Mucosa of descending colon (tissue), 3 donors: ENCODE measurements at regions not wholly inside any gene's neighbourhood (a gene's known extent, or its start where the extent isn't known, plus 50 kb on each side); places are given as distances from the start of the nearest gene placed in this dataset.

Experiments
- ATAC-seq: fragments of 200-7000 bp; cut with Tn5 transposase; one replicate; pipeline ENCODE4 v1.9.1; 2020; ENCODE audit warnings: mild to moderate bottlenecking, moderate library complexity
- DNase-seq, 3 donors: peaks; one replicate each; pipeline ENCODE4 v3.0.0-alpha.2; 2020
- H3K36me3 ChIP-seq: fragments of 200-600 bp; one replicate; pipeline ENCODE4 v1.8.0; 2021; ENCODE audit warnings: low read depth, mild to moderate bottlenecking
- H3K4me1 ChIP-seq: fragments of 200-600 bp; one replicate; pipeline ENCODE4 v1.8.0; 2021; ENCODE audit warnings: low read depth, mild to moderate bottlenecking
- H3K4me3 ChIP-seq: fragments of 200-600 bp; one replicate; pipeline ENCODE4 v1.8.0; 2021; ENCODE audit warnings: mild to moderate bottlenecking
- H3K9me3 ChIP-seq: fragments of 200-600 bp; one replicate; pipeline ENCODE4 v1.8.0; 2021; ENCODE audit warnings: mild to moderate bottlenecking
- CTCF ChIP-seq: fragments of 200-600 bp; IDR thresholded peaks from one replicate; pipeline ENCODE4 v1.8.0; 2022; ENCODE audit warnings: antibody characterized with exemption, mild to moderate bottlenecking
- intact Hi-C, 2 donors: fragments of 100-400 bp; cut with DNase I in 1 of 2; cut with micrococcal nuclease in 1 of 2; formaldehyde crosslinking; loops; one replicate each; pipeline versions ENCODE4 v1.11.0 to v1.11.1; 2022; cut with DNase I, micrococcal nuclease
- donor health status: DM: no; HTN: no; CAD: no; lungs with moderate emphysema.
- donor health status: DM: no; HTN: no; CAD: no.
- donor health status: DM: no; HTN: yes; CAD: no.

- ATAC-seq: no peak
- Histone ChIP-seq H3K4me1 (no peaks in the 10 kb centered on the region), H3K4me3 (no peak overlapping the region), H3K9me3 (no peaks in the 10 kb centered on the region), H3K36me3 (no peaks in the 10 kb centered on the region)
- DNase-seq: no peak
- intact Hi-C loops: no loop called here
- no peak for TF ChIP-seq CTCF
Measured at GRCh38 chr11:26777372-26777808, 55.5 kb upstream of the SLC5A12 start.

- Histone ChIP-seq H3K36me3 (no peaks in the 10 kb centered on the region), H3K9me3 (no peaks in the 10 kb centered on the region), H3K4me3 (no peak overlapping the region), H3K4me1 (no peaks in the 10 kb centered on the region)
- TF ChIP-seq CTCF: no peak
- intact Hi-C loops: no loop called here
- ATAC-seq (no peak), DNase-seq (no peak)
Measured at GRCh38 chr11:26778000-26778757, 56.3 kb upstream of the SLC5A12 start.

- DNase-seq (no peak), ATAC-seq (no peak)
- Histone ChIP-seq H3K9me3 (peaks cover 10% of the 10 kb centered on the region), H3K4me1 (no peaks in the 10 kb centered on the region), H3K4me3 (no peak overlapping the region), H3K36me3 (no peaks in the 10 kb centered on the region)
- intact Hi-C loops: no loop called here
- no peak for TF ChIP-seq CTCF
Measured at GRCh38 chr11:26779074-26779865, 57.4 kb upstream of the SLC5A12 start.

- no peak for DNase-seq
- H3K4me3 ChIP-seq: no peak overlapping the region
- no peaks in the 10 kb centered on the region for H3K36me3 ChIP-seq
- peaks cover 14% of the 10 kb centered on the region for H3K9me3 ChIP-seq
- intact Hi-C loops: no loop called here
- TF ChIP-seq CTCF: no peak
- ATAC-seq: no peak
- H3K4me1 ChIP-seq: no peaks in the 10 kb centered on the region
Measured at GRCh38 chr11:26780376-26781085, 58.7 kb upstream of the SLC5A12 start.

- DNase-seq: no peak
- ATAC-seq: no peak
- H3K4me3 ChIP-seq: no peak overlapping the region
- H3K4me1 ChIP-seq: no peaks in the 10 kb centered on the region
- intact Hi-C loops: no loop called here
- peaks cover 14% of the 10 kb centered on the region for H3K9me3 ChIP-seq
- no peaks in the 10 kb centered on the region for H3K36me3 ChIP-seq
- TF ChIP-seq CTCF: no peak
Measured at GRCh38 chr11:26782220-26782965, 60.5 kb upstream of the SLC5A12 start.
